ENCODE measurements at regions not wholly inside any gene's neighbourhood (a gene's known extent, or its start where the extent isn't known, plus 50 kb on each side); places are given as distances from the start of the nearest gene placed in this dataset.

DNA sequence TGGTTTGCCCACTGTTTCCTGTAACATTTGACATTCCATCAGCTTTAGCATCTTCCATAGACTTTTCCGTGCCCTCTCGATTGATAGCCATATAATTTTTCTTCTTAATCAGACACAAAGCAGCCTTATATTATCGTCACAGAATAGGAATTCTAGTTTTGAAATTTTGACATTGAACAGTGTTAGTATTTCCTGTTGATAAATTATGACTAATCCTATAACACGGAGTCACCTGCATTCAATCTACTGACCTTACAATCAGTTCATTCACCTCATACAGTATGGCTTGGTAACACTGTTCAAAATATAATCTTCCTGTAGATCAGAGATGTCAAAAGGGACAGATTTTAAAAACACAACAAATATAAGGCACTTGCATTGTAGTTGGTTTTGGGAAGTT lies 423.7 kb downstream of the C3orf38 start:
- in situ Hi-C loops (cut with MboI; ENCODE audit: low sequenced_read_pairs) (no loop called here), intact Hi-C loops (cut with micrococcal nuclease) (loop anchor here (10.0 kb wide), 1 partner anchor 119 kb away; no protein-coding TSS in a partner anchor), dilution Hi-C loops (cut with HindIII; ENCODE audit: low sequenced_read_pairs, unreplicated experiment) (no loop called here)
- Histone ChIP-seq H3K27ac (ENCODE audit: insufficient read depth, low read length) (no peak overlapping the region), H3K9me3 (ENCODE audit: control insufficient read depth, insufficient read depth, low read length) (no peaks in the 10 kb centered on the region), H3K79me1 (ENCODE audit: low read depth in 1 of 2, low read length in 2 of 2) (no peaks in the 10 kb centered on the region), H4K8ac (ENCODE audit: low read depth in 2 of 2, low read length in 2 of 2) (no peak overlapping the region), H3K9me1 (ENCODE audit: insufficient read depth, low read length) (no peaks in the 10 kb centered on the region), H4K20me1 (ENCODE audit: insufficient read depth, low read length) (no peaks in the 10 kb centered on the region), H3K56ac (ENCODE audit: extremely low read depth, insufficient read depth, low read length) (no peak overlapping the region), H2BK15ac (ENCODE audit: low read depth, low read length) (no peak overlapping the region), H3K36me3 (ENCODE audit: control insufficient read depth, insufficient read depth, low read length) (no peaks in the 10 kb centered on the region), H4K5ac (ENCODE audit: low read depth, low read length) (no peak overlapping the region), H2BK5ac (ENCODE audit: low read depth, low read length, poor library complexity, severe bottlenecking) (no peak overlapping the region), H3K9ac (ENCODE audit: low read depth, low read length) (no peak overlapping the region), H2BK20ac (ENCODE audit: low read depth, low read length) (no peak overlapping the region), H2BK120ac (ENCODE audit: low read depth, low read length) (no peak overlapping the region), H3K27me3 (ENCODE audit: control insufficient read depth, insufficient read depth, low read length) (no peaks in the 10 kb centered on the region), H2AK9ac (replicated peaks; ENCODE audit: low read depth, low read length, poor library complexity) (no peak overlapping the region), H4K91ac (ENCODE audit: insufficient read depth, low read depth, low read length) (no peak overlapping the region), H2AK5ac (ENCODE audit: low read depth, low read length) (no peak overlapping the region), H2AFZ (replicated peaks; ENCODE audit: low read length, poor library complexity) (no peak overlapping the region), H3K4me3 (ENCODE audit: insufficient read depth, low read depth, low read length) (no peak overlapping the region), H3K14ac (replicated peaks; ENCODE audit: low read depth, low read length) (no peak overlapping the region), H3K4ac (ENCODE audit: low read depth, low read length) (no peak overlapping the region), H3K18ac (ENCODE audit: low read depth, low read length) (no peak overlapping the region), H3K23ac (ENCODE audit: low read depth, low read length) (no peak overlapping the region), H3K4me2 (ENCODE audit: low read depth, low read length) (no peak overlapping the region), H3K4me1 (ENCODE audit: control insufficient read depth, insufficient read depth, low read length) (no peaks in the 10 kb centered on the region)
- no CpG with 5 or more reads among the region's 4 CpGs for WGBS, 2 experiments (ENCODE audit: extremely low coverage in 2 of 2, insufficient read length in 1 of 2)
- TF ChIP-seq, protein P1, sequence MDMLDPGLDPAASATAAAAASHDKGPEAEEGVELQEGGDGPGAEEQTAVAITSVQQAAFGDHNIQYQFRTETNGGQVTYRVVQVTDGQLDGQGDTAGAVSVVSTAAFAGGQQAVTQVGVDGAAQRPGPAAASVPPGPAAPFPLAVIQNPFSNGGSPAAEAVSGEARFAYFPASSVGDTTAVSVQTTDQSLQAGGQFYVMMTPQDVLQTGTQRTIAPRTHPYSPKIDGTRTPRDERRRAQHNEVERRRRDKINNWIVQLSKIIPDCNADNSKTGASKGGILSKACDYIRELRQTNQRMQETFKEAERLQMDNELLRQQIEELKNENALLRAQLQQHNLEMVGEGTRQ (IDR thresholded peaks at IDR 0.05; ENCODE audit: low read depth, low read length): no peak
- no peak for TF ChIP-seq BHLHE40 (IDR thresholded peaks at IDR 0.05; ENCODE audit: low read depth, low read length)
- TF ChIP-seq, protein P2, sequence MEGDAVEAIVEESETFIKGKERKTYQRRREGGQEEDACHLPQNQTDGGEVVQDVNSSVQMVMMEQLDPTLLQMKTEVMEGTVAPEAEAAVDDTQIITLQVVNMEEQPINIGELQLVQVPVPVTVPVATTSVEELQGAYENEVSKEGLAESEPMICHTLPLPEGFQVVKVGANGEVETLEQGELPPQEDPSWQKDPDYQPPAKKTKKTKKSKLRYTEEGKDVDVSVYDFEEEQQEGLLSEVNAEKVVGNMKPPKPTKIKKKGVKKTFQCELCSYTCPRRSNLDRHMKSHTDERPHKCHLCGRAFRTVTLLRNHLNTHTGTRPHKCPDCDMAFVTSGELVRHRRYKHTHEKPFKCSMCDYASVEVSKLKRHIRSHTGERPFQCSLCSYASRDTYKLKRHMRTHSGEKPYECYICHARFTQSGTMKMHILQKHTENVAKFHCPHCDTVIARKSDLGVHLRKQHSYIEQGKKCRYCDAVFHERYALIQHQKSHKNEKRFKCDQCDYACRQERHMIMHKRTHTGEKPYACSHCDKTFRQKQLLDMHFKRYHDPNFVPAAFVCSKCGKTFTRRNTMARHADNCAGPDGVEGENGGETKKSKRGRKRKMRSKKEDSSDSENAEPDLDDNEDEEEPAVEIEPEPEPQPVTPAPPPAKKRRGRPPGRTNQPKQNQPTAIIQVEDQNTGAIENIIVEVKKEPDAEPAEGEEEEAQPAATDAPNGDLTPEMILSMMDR (conservative IDR thresholded peaks at IDR 0.05; ENCODE audit: low read depth, low read length): no peak
- no peak for TF ChIP-seq NFE2L2 (IDR thresholded peaks at IDR 0.05; ENCODE audit: low read depth, low read length)
- no peak for TF ChIP-seq MXI1 (IDR thresholded peaks at IDR 0.05; ENCODE audit: borderline replicate concordance, low read depth, low read length)
- TF ChIP-seq POLR2A (IDR thresholded peaks at IDR 0.05; ENCODE audit: low read depth, low read length): no peak
- CTCF ChIA-PET: interaction anchor here (0.7 kb wide), 1 partner anchor 90 kb away, joined by 3 read pairs; no protein-coding TSS in a partner anchor
- DNase-seq (no peak), ATAC-seq (ENCODE audit: low read depth) (no peak)
- no TSS peak for BruUV-seq (replicated peaks)
- POLR2A ChIA-PET (ENCODE audit: unreplicated experiment): no interaction called here

All from IMR-90 (cell line).